Fibroblast of mammary gland (primary cell): ENCODE measurements at regions not wholly inside any gene's neighbourhood (a gene's known extent, or its start where the extent isn't known, plus 50 kb on each side); places are given as distances from the start of the nearest gene placed in this dataset.
"Not testable (repeated sequence)": the region's sequence is repeated elsewhere in the genome, so short reads cannot be mapped to it uniquely, and the experiment has no call there.

ENCODE experiments used
- DNase-seq: peaks from one replicate; pipeline ENCODE4 v3.0.0-alpha.2; 2010; ENCODE audit warnings: low read depth
- H3K4me3 ChIP-seq: 2 replicates; pipeline ENCODE4 v1.5.1; 2011; ENCODE audit warnings: low read depth, mild to moderate bottlenecking, low read length, moderate library complexity; ENCODE audit not compliant: control insufficient read depth
- CTCF ChIP-seq: conservative IDR thresholded peaks from 2 replicates; pipeline ENCODE4 v1.5.1; 2011; ENCODE audit warnings: low read depth, low read length, inconsistent platforms; ENCODE audit not compliant: control insufficient read depth, insufficient read depth

GRCh38 chr2:116820986-116821385, 993.5 kb upstream of the DDX18 start:
- DNase-seq, result no peak
- TF ChIP-seq CTCF, result no peak
- no peak overlapping the region for H3K4me3 ChIP-seq

DNA sequence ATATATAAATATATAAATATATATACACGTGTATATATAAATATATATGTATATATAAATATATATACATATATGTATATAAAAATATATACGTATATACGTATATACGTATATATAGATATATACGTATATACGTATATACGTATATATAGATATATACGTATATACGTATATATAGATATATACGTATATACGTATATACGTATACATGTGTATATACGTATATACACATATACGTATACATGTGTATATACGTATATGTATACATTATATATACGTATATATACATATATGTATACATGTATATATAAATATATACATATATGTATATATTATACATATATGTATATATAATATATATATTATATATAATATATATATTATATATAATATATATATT, 984.9 kb upstream of the DDX18 start:
- not testable (repeated sequence) for DNase-seq, H3K4me3 ChIP-seq

DNA sequence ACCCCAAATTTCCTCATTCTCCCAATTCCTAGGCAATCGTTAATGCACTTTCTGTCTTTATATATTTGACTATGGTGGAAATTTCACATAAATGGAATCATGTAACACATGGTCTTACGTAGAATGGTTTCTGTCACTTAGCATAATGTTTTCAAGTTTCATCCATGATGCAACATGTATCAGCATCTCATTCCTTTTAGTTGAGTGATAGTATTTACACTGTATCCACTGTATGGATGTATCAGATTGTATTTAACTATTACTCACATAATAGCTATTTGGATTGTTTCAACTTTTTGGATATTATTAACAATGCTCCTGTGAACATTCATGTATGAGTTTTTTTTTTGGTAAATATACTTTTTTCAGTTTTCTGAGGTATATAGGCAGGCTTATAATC, 982.3 kb upstream of the DDX18 start:
- no peak overlapping the region for H3K4me3 ChIP-seq
- TF ChIP-seq CTCF, result no peak
- no peak for DNase-seq

GRCh38 chr2:116833052-116833451, 981.4 kb upstream of the DDX18 start:
- TF ChIP-seq CTCF, result no peak
- H3K4me3 ChIP-seq, result no peak overlapping the region
- DNase-seq, result no peak

DNA sequence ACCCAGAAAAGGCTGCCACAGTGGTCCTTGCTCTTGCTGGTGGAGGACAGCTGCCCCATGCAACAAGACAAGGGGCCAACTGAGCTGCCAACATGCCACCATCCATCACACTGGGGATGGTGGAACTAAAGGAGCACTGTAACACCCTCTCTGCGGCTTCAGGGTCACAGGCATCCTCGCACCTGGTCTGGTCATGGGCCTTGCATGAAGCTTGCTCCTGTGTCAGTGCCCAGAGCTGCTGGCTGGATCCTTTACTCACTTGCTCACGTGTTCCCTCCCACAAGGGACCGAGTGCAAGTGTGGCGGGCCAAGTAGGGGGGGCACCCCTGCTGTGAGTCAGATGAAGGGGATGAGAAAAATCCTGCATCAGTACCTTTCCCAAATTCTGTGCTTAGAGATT, 972.3 kb upstream of the DDX18 start:
- TF ChIP-seq CTCF, result no peak
- no peak for DNase-seq
- H3K4me3 ChIP-seq, result no peak overlapping the region

DNA sequence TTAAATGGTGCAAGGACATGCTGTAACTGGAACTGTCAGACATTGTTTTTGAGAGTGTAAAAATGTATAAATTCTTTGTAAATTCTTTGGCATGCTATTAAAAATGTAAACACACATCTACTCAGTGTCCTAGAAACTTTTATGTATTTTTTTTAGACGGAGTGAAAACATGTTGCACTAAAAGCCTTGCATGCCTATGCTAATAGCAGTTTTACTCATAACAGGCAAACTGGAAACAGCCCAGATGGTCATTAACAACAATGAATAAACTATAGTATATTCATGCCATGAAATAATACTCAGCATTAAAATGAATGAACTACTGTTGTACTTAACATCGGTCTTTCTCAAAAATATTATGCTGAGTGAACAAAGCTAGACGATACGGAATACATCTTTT, 954.8 kb upstream of the DDX18 start:
- no peak for DNase-seq
- H3K4me3 ChIP-seq, result no peak overlapping the region
- TF ChIP-seq CTCF, result no peak

GRCh38 chr2:116874021-116874420, 940.5 kb upstream of the DDX18 start:
- no peak overlapping the region for H3K4me3 ChIP-seq
- DNase-seq, result no peak
- TF ChIP-seq CTCF, result no peak
